ENCODE measurements at regions not wholly inside any gene's neighbourhood (a gene's known extent, or its start where the extent isn't known, plus 50 kb on each side); places are given as distances from the start of the nearest gene placed in this dataset.

DNA sequence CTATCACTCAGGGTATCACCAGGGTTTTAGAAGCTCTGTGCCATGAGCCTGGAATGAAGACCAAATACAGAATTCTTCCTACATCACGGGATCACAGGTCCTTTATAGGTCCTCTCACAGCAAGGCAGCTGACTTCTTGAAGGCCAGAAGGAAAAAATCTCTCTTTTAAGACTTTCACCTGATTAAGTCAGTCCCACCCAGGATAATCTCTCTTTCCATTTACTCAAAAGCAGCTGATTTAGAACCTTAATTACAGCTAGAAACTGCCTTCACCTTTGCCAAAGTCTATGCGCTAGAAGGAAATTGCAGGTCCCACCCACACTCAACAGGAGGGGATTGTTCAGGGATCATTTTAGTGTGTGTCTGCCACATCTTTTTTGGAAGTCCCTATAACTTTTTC, 135.1 kb downstream of the RAB11FIP2 start:
- H3K36me3 ChIP-seq, result no peaks in the 10 kb centered on the region
- intact Hi-C loops (cut with DNase I), result no loop called here
- no peaks in the 10 kb centered on the region for H3K9me3 ChIP-seq
- DNase-seq, result no peak
- H3K27me3 ChIP-seq, result no peaks in the 10 kb centered on the region
- TF ChIP-seq EP300 (IDR thresholded peaks at IDR 0.05) (no peak), POLR2A (IDR thresholded peaks at IDR 0.05) (no peak)
- TF ChIP-seq, protein P1, sequence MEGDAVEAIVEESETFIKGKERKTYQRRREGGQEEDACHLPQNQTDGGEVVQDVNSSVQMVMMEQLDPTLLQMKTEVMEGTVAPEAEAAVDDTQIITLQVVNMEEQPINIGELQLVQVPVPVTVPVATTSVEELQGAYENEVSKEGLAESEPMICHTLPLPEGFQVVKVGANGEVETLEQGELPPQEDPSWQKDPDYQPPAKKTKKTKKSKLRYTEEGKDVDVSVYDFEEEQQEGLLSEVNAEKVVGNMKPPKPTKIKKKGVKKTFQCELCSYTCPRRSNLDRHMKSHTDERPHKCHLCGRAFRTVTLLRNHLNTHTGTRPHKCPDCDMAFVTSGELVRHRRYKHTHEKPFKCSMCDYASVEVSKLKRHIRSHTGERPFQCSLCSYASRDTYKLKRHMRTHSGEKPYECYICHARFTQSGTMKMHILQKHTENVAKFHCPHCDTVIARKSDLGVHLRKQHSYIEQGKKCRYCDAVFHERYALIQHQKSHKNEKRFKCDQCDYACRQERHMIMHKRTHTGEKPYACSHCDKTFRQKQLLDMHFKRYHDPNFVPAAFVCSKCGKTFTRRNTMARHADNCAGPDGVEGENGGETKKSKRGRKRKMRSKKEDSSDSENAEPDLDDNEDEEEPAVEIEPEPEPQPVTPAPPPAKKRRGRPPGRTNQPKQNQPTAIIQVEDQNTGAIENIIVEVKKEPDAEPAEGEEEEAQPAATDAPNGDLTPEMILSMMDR (IDR thresholded peaks at IDR 0.05), result no peak
- no peak overlapping the region for H3K27ac ChIP-seq
- H3K4me3 ChIP-seq, result no peak overlapping the region
- WGBS, 3 donors, result 47 to 86% (median 67%) methylated on average over 2 of the region's 2 CpGs
- H3K4me1 ChIP-seq (ENCODE audit: insufficient read depth), result no peaks in the 10 kb centered on the region

DNA sequence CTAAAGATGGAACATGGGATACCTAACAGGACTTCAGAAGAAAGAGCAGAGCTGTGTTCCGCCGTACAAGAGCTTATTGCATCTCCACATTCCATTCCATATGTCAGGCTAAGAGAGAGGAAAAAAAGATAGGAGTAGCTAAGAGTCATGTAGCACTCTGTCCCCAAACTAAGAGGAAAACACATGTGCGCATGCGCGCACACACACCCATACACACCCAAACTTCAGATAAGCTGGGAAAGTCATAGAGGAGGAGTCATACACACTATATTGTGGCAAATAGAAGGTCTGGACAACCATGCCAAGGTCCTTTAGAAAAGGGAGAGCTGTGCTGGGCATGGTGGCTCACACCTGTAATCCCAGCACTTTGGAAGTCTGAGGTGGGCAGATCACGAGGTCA, 132.4 kb downstream of the RAB11FIP2 start:
- WGBS, 3 donors, result 79 to 97% (median 89%) methylated on average over 6 of the region's 6 CpGs
- intact Hi-C loops (cut with DNase I), result no loop called here
- no peak overlapping the region for H3K27ac ChIP-seq
- no peaks in the 10 kb centered on the region for H3K27me3 ChIP-seq
- no peaks in the 10 kb centered on the region for H3K4me1 ChIP-seq (ENCODE audit: insufficient read depth)
- no peak for DNase-seq
- TF ChIP-seq, protein P1 (IDR thresholded peaks at IDR 0.05), result no peak
- no peak for TF ChIP-seq EP300 (IDR thresholded peaks at IDR 0.05)
- TF ChIP-seq POLR2A (IDR thresholded peaks at IDR 0.05), result no peak
- no peak overlapping the region for H3K4me3 ChIP-seq
- no peaks in the 10 kb centered on the region for H3K36me3 ChIP-seq
- H3K9me3 ChIP-seq, result no peaks in the 10 kb centered on the region

- 93 to 100% (median 95%) methylated on average over 3 of the region's 3 CpGs for WGBS, 3 donors
Measured at GRCh38 chr10:117920956-117921355, 125.8 kb downstream of the RAB11FIP2 start.

GRCh38 chr10:117921421-117921820, 125.3 kb downstream of the RAB11FIP2 start:
- no peak for TF ChIP-seq POLR2A (IDR thresholded peaks at IDR 0.05)
- no peak for TF ChIP-seq EP300 (IDR thresholded peaks at IDR 0.05)
- TF ChIP-seq, protein P1 (IDR thresholded peaks at IDR 0.05), result no peak
- 88 to 91% (median 89%) methylated on average over 11 of the region's 11 CpGs for WGBS, 3 donors
- intact Hi-C loops (cut with DNase I), result no loop called here
- no peaks in the 10 kb centered on the region for H3K36me3 ChIP-seq
- no peak overlapping the region for H3K4me3 ChIP-seq
- H3K9me3 ChIP-seq, result no peaks in the 10 kb centered on the region
- no peak overlapping the region for H3K27ac ChIP-seq
- no peak for DNase-seq
- H3K27me3 ChIP-seq, result no peaks in the 10 kb centered on the region
- no peaks in the 10 kb centered on the region for H3K4me1 ChIP-seq (ENCODE audit: insufficient read depth)

More at GRCh38 chr10:117920956-117921355, 125.8 kb downstream of the RAB11FIP2 start:
- H3K9me3 ChIP-seq, result no peaks in the 10 kb centered on the region
- DNase-seq, result no peak
- no peaks in the 10 kb centered on the region for H3K4me1 ChIP-seq (ENCODE audit: insufficient read depth)
- H3K36me3 ChIP-seq, result no peaks in the 10 kb centered on the region
- TF ChIP-seq, protein P1 (IDR thresholded peaks at IDR 0.05), result no peak
- no peak for TF ChIP-seq EP300 (IDR thresholded peaks at IDR 0.05)
- no peak for TF ChIP-seq POLR2A (IDR thresholded peaks at IDR 0.05)
- H3K27me3 ChIP-seq, result no peaks in the 10 kb centered on the region
- intact Hi-C loops (cut with DNase I), result no loop called here
- H3K4me3 ChIP-seq, result no peak overlapping the region
- no peak overlapping the region for H3K27ac ChIP-seq
